PC-3 (cell line): ENCODE measurements at regions not wholly inside any gene's neighbourhood (a gene's known extent, or its start where the extent isn't known, plus 50 kb on each side); places are given as distances from the start of the nearest gene placed in this dataset.
A peak's percentile ranks its signal among the peaks of the same experiment; 100 is the strongest.

Experiments
- ATAC-seq: fragments of 200-7000 bp; cut with Tn5 transposase; 2 replicates; pipeline ENCODE4 v1.9.1; 2020; ENCODE audit warnings: mild to moderate bottlenecking, moderate library complexity
- BruUV-seq: library from RNA; stranded (reverse); fragments of 400-500 nt; replicated peaks from 2 replicates; lab custom pipeline; 2021; lab: Mats Ljungman, UMichigan
- CTCF ChIA-PET: fragments of 300-600 bp; sonication (Branson Sonifier 250); formaldehyde crosslinking; loops from one replicate; lab custom pipeline; 2022; ENCODE audit warnings: antibody characterized with exemption; lab: Charles Lee
- POLR2A ChIA-PET: fragments of 300-600 bp; sonication (Branson Sonifier 250); formaldehyde crosslinking; loops from one replicate; lab custom pipeline; 2022; ENCODE audit warnings: antibody characterized with exemption; ENCODE audit not compliant: unreplicated experiment; lab: Charles Lee
- DNase-seq: peaks from one replicate; pipeline ENCODE4 v3.0.0-alpha.2; 2015
- H2AFZ ChIP-seq: fragments of 300-600 bp; sonication (generic); 2 replicates; pipeline ENCODE4 v1.6.0; 2016; ENCODE audit warnings: antibody characterized with exemption, low read length
- H3F3A ChIP-seq: fragments of 300-600 bp; sonication (generic); one replicate; pipeline ENCODE4 v1.6.0; 2017; ENCODE audit warnings: antibody characterized with exemption, low read length, control low read depth, mild to moderate bottlenecking; ENCODE audit not compliant: unreplicated experiment
- H3K27ac ChIP-seq: fragments of 300-600 bp; sonication (generic); 2 replicates; pipeline ENCODE4 v1.5.1; 2016; ENCODE audit warnings: mild to moderate bottlenecking, low read length
- H3K27me3 ChIP-seq: fragments of 300-600 bp; sonication (generic); 2 replicates; pipeline ENCODE4 v1.6.1; 2016; ENCODE audit warnings: low read length, mixed read lengths
- H3K36me3 ChIP-seq: fragments of 300-600 bp; sonication (generic); 2 replicates; pipeline ENCODE4 v1.6.1; 2016; ENCODE audit warnings: low read depth, mixed run types, low read length, mixed read lengths
- H3K4me1 ChIP-seq: fragments of 300-600 bp; sonication (generic); 2 replicates; pipeline ENCODE4 v1.5.1; 2016; ENCODE audit warnings: low read length; ENCODE audit not compliant: insufficient read depth
- H3K4me2 ChIP-seq: fragments of 300-600 bp; sonication (generic); 2 replicates; pipeline ENCODE4 v1.6.0; 2016; ENCODE audit warnings: low read length
- H3K4me3 ChIP-seq: fragments of 300-600 bp; sonication (generic); 2 replicates; pipeline ENCODE4 v1.5.1; 2016; ENCODE audit warnings: mild to moderate bottlenecking, low read length, mixed read lengths
- H3K79me2 ChIP-seq: fragments of 300-600 bp; sonication (generic); 2 replicates; pipeline ENCODE4 v1.6.1; 2017; ENCODE audit warnings: low read length, mixed read lengths
- H3K9ac ChIP-seq: fragments of 300-600 bp; sonication (generic); 2 replicates; pipeline ENCODE4 v1.6.0; 2016; ENCODE audit warnings: mild to moderate bottlenecking, low read length
- H3K9me2 ChIP-seq: fragments of 300-600 bp; sonication (generic); replicated peaks from 2 replicates; pipeline ENCODE4 v1.6.1; 2016; ENCODE audit warnings: mixed run types, low read length, mixed read lengths
- H3K9me3 ChIP-seq: fragments of 300-600 bp; sonication (generic); 2 replicates; pipeline ENCODE4 v1.6.1; 2016; ENCODE audit warnings: low read length, mixed read lengths
- H4K20me1 ChIP-seq: fragments of 300-600 bp; sonication (generic); 2 replicates; pipeline ENCODE4 v1.6.1; 2016; ENCODE audit warnings: low read length, mixed read lengths
- EZH2 ChIP-seq: fragments of 300-600 bp; sonication (generic); IDR thresholded peaks from one replicate; pipeline ENCODE4 v1.6.1; 2017; ENCODE audit warnings: antibody characterized with exemption, mild to moderate bottlenecking, low read length; ENCODE audit not compliant: unreplicated experiment
- EZH2phosphoT487 ChIP-seq: fragments of 300-600 bp; sonication (generic); IDR thresholded peaks from 2 replicates; pipeline ENCODE4 v1.6.1; 2018; ENCODE audit warnings: mild to moderate bottlenecking, antibody characterized with exemption, low read length, borderline replicate concordance
- intact Hi-C: fragments of 100-400 bp; cut with micrococcal nuclease; formaldehyde crosslinking; loops from 2 replicates; pipeline ENCODE4 v1.9.0; 2023
- TF ChIP-seq, protein P1 (sequence below): fragments of 300-600 bp; sonication (generic); conservative IDR thresholded peaks from 2 replicates; pipeline ENCODE4 v1.5.1; 2017; ENCODE audit warnings: antibody characterized with exemption, low read depth, mild to moderate bottlenecking, low read length

DNA sequence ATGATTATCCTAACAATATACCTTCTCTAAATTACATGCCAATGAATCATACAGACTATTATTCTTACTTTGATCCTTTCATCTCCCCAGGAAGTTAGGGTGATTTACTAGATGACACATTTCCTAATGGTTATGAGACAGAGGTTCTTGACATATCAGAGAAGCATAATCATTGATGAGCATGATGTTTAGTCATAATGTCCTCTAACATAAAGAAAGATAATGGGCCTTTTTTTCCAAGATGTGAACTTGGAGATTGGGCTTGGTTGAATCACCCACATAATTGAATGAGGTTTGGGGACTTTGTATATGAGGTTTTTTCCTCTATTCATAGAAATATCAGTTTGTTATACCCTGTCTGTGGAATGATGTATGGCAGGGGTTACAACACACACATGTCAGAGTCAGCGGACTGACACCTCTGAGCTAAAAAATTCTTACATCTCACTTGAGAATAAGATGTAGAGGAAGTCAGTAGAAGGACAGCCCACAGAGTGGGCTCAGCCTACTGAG lies 69.7 kb upstream of the DCBLD2 start:
- no TSS peak for BruUV-seq
- peak overlapping the region; percentile 98 for H3K27ac ChIP-seq
- POLR2A ChIA-PET: interaction anchor here (0.5 to 2.1 kb wide), 4 partner anchors 10 to 144 kb away, joined by 3 to 35 read pairs (median 9); partner anchors contain the start of gene DCBLD2

DNA sequence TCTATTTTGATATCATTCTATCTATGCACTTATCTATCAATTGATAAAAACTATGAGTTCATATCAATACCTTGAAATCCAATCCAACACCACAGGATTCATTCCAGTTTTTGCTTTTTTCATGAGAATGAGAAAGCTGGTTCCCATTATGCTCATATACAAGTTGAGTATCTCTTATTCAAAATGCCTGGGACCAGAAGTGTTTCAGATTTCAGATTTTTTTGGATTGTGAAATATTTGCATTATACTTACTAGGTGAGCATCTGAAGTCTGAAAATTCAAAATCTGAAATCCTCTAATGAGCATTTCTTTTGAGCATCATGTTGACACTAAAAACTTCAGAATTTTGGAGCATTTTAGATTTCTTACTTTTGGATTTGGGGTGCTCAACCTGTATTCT lies 67.8 kb upstream of the DCBLD2 start:
- peak overlapping the region; percentile 98 for H3K27ac ChIP-seq

More for the DNA sequence above, 69.7 kb upstream of the DCBLD2 start:
- Histone ChIP-seq H4K20me1 (no peaks in the 10 kb centered on the region), H3K4me1 (peaks cover 82% of the 10 kb centered on the region), H2AFZ (no peak overlapping the region), H3K9me2 (no peaks in the 10 kb centered on the region), H3K4me2 (peak overlapping the region; percentile 74), H3K9me3 (no peaks in the 10 kb centered on the region), H3K36me3 (peaks cover 5% of the 10 kb centered on the region; the same call in 1 of the 2 replicates), H3K27me3 (no peaks in the 10 kb centered on the region), H3K4me3 (peak overlapping the region; percentile 34), H3F3A (peaks cover 14% of the 10 kb centered on the region), H3K79me2 (peaks cover 68% of the 10 kb centered on the region), H3K9ac (peak overlapping the region; percentile 93)
- intact Hi-C loops: loop anchor here (2.0 kb wide), 2 partner anchors 48 to 70 kb away; partner anchors contain the start of gene DCBLD2
- DNase-seq (peak; percentile 98), ATAC-seq (peak; percentile 68)
- TF ChIP-seq EZH2phosphoT487: no peak
- TF ChIP-seq EZH2: no peak
- TF ChIP-seq, protein P1, sequence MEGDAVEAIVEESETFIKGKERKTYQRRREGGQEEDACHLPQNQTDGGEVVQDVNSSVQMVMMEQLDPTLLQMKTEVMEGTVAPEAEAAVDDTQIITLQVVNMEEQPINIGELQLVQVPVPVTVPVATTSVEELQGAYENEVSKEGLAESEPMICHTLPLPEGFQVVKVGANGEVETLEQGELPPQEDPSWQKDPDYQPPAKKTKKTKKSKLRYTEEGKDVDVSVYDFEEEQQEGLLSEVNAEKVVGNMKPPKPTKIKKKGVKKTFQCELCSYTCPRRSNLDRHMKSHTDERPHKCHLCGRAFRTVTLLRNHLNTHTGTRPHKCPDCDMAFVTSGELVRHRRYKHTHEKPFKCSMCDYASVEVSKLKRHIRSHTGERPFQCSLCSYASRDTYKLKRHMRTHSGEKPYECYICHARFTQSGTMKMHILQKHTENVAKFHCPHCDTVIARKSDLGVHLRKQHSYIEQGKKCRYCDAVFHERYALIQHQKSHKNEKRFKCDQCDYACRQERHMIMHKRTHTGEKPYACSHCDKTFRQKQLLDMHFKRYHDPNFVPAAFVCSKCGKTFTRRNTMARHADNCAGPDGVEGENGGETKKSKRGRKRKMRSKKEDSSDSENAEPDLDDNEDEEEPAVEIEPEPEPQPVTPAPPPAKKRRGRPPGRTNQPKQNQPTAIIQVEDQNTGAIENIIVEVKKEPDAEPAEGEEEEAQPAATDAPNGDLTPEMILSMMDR: no peak
- CTCF ChIA-PET: interaction anchor here (0.6 to 1.0 kb wide), 2 partner anchors 9 to 70 kb away, joined by 3 to 4 read pairs; partner anchors contain the start of gene DCBLD2

More for the DNA sequence above, 67.8 kb upstream of the DCBLD2 start:
- no TSS peak for BruUV-seq
- ChIA-PET CTCF (no interaction called here), POLR2A (no interaction called here)
- Histone ChIP-seq H3K4me3 (no peak overlapping the region), H3K9me2 (no peaks in the 10 kb centered on the region), H3K79me2 (peaks cover 80% of the 10 kb centered on the region), H3K27me3 (no peaks in the 10 kb centered on the region), H3K4me1 (peaks cover 81% of the 10 kb centered on the region), H3K9ac (no peak overlapping the region), H3F3A (peaks cover 14% of the 10 kb centered on the region), H4K20me1 (no peaks in the 10 kb centered on the region), H3K4me2 (no peak overlapping the region), H3K36me3 (0 out of 2 replicates have a peak, but pooled peaks cover 3% of the 10 kb centered on the region), H3K9me3 (no peaks in the 10 kb centered on the region), H2AFZ (no peak overlapping the region)
- DNase-seq (no peak), ATAC-seq (no peak)
- intact Hi-C loops: no loop called here
- TF ChIP-seq EZH2 (no peak), EZH2phosphoT487 (no peak)
- TF ChIP-seq, protein P1: no peak
